ENCODE measurements at regions not wholly inside any gene's neighbourhood (a gene's known extent, or its start where the extent isn't known, plus 50 kb on each side); places are given as distances from the start of the nearest gene placed in this dataset.
"Not testable (repeated sequence)": the region's sequence is repeated elsewhere in the genome, so short reads cannot be mapped to it uniquely, and the experiment has no call there.

DNA sequence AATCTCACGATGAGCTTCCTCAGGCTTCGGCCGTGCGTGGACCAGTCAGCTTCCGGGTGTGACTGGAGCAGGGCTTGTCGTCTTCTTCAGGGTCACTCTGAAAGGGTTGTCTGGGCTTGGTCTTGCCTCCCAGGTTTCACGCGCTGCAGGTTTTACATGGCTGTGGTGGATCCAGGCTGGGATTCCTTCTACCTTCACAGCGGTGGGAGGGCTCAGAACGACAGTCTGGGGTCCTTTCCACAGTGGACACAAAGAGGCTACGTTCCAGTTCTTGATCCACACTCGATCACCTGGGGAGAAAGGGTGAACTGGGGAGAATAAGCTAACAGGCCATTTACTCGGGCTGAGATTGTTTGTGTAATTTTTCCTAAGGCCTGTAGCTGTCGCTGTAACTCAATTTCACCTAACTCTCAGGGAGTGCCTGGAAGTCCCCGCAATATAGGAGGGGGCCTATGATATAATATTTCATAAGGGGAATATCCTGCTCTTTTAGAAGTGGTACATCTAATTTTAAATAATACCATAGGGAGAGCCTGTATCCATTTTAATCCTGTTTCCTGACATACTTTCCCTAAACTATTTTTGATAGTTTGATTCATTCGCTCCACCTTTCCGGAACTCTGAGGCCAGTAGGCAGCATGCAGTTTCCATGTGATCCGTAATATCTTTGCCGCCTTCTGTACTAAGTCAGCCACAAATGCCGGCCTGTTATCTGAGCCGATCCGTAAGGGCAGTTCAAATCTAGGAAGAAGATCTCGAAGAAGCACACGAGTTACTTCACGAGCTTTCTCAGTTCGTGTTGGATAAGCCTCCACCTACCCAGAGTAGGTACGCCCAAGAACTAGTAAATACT is 97.4 kb upstream of the ZNF195 start:
- H3K27me3 ChIP-seq (ENCODE audit: insufficient read depth, low read length, poor library complexity, severe bottlenecking); H3K4me3 ChIP-seq (ENCODE audit: low read length, poor library complexity, severe bottlenecking); H3K36me3 ChIP-seq (ENCODE audit: insufficient read depth, low read length); H3K9me2 ChIP-seq (replicated peaks; ENCODE audit: low read depth, low read length); H3K4me1 ChIP-seq (ENCODE audit: insufficient read depth, low read length, poor library complexity, severe bottlenecking); H3K79me2 ChIP-seq (ENCODE audit: insufficient read depth, low read length); H4K20me1 ChIP-seq (ENCODE audit: insufficient read depth, low read length, poor library complexity, severe bottlenecking); H3K9me3 ChIP-seq (ENCODE audit: insufficient read depth, low read depth, low read length); H3K9ac ChIP-seq (ENCODE audit: low read depth, low read length, poor library complexity, severe bottlenecking); H2AFZ ChIP-seq (ENCODE audit: low read length); H3K4me2 ChIP-seq (ENCODE audit: low read depth, low read length, poor library complexity, severe bottlenecking); H3F3A ChIP-seq (ENCODE audit: low read depth): not testable (repeated sequence)
- TF ChIP-seq CTCF (conservative IDR thresholded peaks at IDR 0.05; ENCODE audit: low read length) = peak; percentile 38; the same call in 1 of the 2 replicates

GRCh38 chr11:3468963-3469362 is 90.0 kb upstream of the ZNF195 start:
- H2AFZ ChIP-seq (ENCODE audit: low read length); H3K9me3 ChIP-seq (ENCODE audit: insufficient read depth, low read depth, low read length); H3K9me2 ChIP-seq (replicated peaks; ENCODE audit: low read depth, low read length); H3K4me2 ChIP-seq (ENCODE audit: low read depth, low read length, poor library complexity, severe bottlenecking); H3K27me3 ChIP-seq (ENCODE audit: insufficient read depth, low read length, poor library complexity, severe bottlenecking); H3K9ac ChIP-seq (ENCODE audit: low read depth, low read length, poor library complexity, severe bottlenecking); H3K4me1 ChIP-seq (ENCODE audit: insufficient read depth, low read length, poor library complexity, severe bottlenecking); H3K36me3 ChIP-seq (ENCODE audit: insufficient read depth, low read length); H3K4me3 ChIP-seq (ENCODE audit: low read length, poor library complexity, severe bottlenecking); H3F3A ChIP-seq (ENCODE audit: low read depth); H3K79me2 ChIP-seq (ENCODE audit: insufficient read depth, low read length); H4K20me1 ChIP-seq (ENCODE audit: insufficient read depth, low read length, poor library complexity, severe bottlenecking): not testable (repeated sequence)

GRCh38 chr11:3467599-3467998 is 88.7 kb upstream of the ZNF195 start:
- not testable (repeated sequence) for H4K20me1 ChIP-seq (ENCODE audit: insufficient read depth, low read length, poor library complexity, severe bottlenecking); H3K4me1 ChIP-seq (ENCODE audit: insufficient read depth, low read length, poor library complexity, severe bottlenecking); H3K27me3 ChIP-seq (ENCODE audit: insufficient read depth, low read length, poor library complexity, severe bottlenecking); H3K79me2 ChIP-seq (ENCODE audit: insufficient read depth, low read length); H3K9ac ChIP-seq (ENCODE audit: low read depth, low read length, poor library complexity, severe bottlenecking); H3K9me2 ChIP-seq (replicated peaks; ENCODE audit: low read depth, low read length); H3F3A ChIP-seq (ENCODE audit: low read depth); H3K4me3 ChIP-seq (ENCODE audit: low read length, poor library complexity, severe bottlenecking); H2AFZ ChIP-seq (ENCODE audit: low read length); H3K36me3 ChIP-seq (ENCODE audit: insufficient read depth, low read length); H3K4me2 ChIP-seq (ENCODE audit: low read depth, low read length, poor library complexity, severe bottlenecking); H3K9me3 ChIP-seq (ENCODE audit: insufficient read depth, low read depth, low read length)

DNA sequence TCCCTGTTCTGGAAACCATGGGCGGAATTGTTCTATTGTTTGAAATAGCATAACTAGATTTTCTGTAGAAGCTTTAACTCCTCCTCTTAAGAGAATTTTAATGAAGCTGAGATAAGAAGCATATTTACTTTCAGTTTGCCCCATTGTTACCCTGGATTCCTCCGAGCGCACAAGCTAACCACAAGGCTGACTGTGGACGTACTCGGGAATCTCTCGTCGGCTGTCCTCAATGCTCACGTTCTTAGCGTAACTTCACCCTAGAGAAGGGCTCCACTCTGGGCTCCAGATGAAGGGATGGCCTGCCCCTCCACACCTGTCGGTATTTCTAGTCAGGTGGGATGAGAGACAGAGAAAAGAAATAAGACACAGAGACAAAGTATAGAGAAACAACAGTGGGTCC is 76.7 kb upstream of the ZNF195 start:
- H3K9ac ChIP-seq (ENCODE audit: low read depth, low read length, poor library complexity, severe bottlenecking); H3K27me3 ChIP-seq (ENCODE audit: insufficient read depth, low read length, poor library complexity, severe bottlenecking); H3K9me3 ChIP-seq (ENCODE audit: insufficient read depth, low read depth, low read length); H3K4me3 ChIP-seq (ENCODE audit: low read length, poor library complexity, severe bottlenecking); H3K4me1 ChIP-seq (ENCODE audit: insufficient read depth, low read length, poor library complexity, severe bottlenecking); H3K9me2 ChIP-seq (replicated peaks; ENCODE audit: low read depth, low read length); H3F3A ChIP-seq (ENCODE audit: low read depth); H3K79me2 ChIP-seq (ENCODE audit: insufficient read depth, low read length); H4K20me1 ChIP-seq (ENCODE audit: insufficient read depth, low read length, poor library complexity, severe bottlenecking); H3K36me3 ChIP-seq (ENCODE audit: insufficient read depth, low read length): not testable (repeated sequence)
- peak overlapping the region; percentile 67; the same call in 1 of the 2 replicates for H2AFZ ChIP-seq (ENCODE audit: low read length)
- H3K4me2 ChIP-seq (ENCODE audit: low read depth, low read length, poor library complexity, severe bottlenecking) = peak overlapping the region; percentile 53

- not testable (repeated sequence) for H3K79me2 ChIP-seq (ENCODE audit: insufficient read depth, low read length); H3K9ac ChIP-seq (ENCODE audit: low read depth, low read length, poor library complexity, severe bottlenecking); H3K9me3 ChIP-seq (ENCODE audit: insufficient read depth, low read depth, low read length); H4K20me1 ChIP-seq (ENCODE audit: insufficient read depth, low read length, poor library complexity, severe bottlenecking); H3K9me2 ChIP-seq (replicated peaks; ENCODE audit: low read depth, low read length); H3K27me3 ChIP-seq (ENCODE audit: insufficient read depth, low read length, poor library complexity, severe bottlenecking); H3K36me3 ChIP-seq (ENCODE audit: insufficient read depth, low read length); H3F3A ChIP-seq (ENCODE audit: low read depth); H3K4me1 ChIP-seq (ENCODE audit: insufficient read depth, low read length, poor library complexity, severe bottlenecking)
- H2AFZ ChIP-seq (ENCODE audit: low read length) = peak overlapping the region; percentile 67; the same call in 1 of the 2 replicates
- TF ChIP-seq CTCF (conservative IDR thresholded peaks at IDR 0.05; ENCODE audit: low read length) = peak; percentile 61
- H3K4me3 ChIP-seq (ENCODE audit: low read length, poor library complexity, severe bottlenecking) = peak overlapping the region; percentile 38
- H3K4me2 ChIP-seq (ENCODE audit: low read depth, low read length, poor library complexity, severe bottlenecking) = peak overlapping the region; percentile 53
Measured at GRCh38 chr11:3454844-3455243, 75.9 kb upstream of the ZNF195 start.

- not testable (repeated sequence) for H3K9ac ChIP-seq (ENCODE audit: low read depth, low read length, poor library complexity, severe bottlenecking); H2AFZ ChIP-seq (ENCODE audit: low read length); H3K9me2 ChIP-seq (replicated peaks; ENCODE audit: low read depth, low read length); H3K4me3 ChIP-seq (ENCODE audit: low read length, poor library complexity, severe bottlenecking); H3K9me3 ChIP-seq (ENCODE audit: insufficient read depth, low read depth, low read length); H3F3A ChIP-seq (ENCODE audit: low read depth); H3K4me1 ChIP-seq (ENCODE audit: insufficient read depth, low read length, poor library complexity, severe bottlenecking); H3K27me3 ChIP-seq (ENCODE audit: insufficient read depth, low read length, poor library complexity, severe bottlenecking); H3K79me2 ChIP-seq (ENCODE audit: insufficient read depth, low read length); H4K20me1 ChIP-seq (ENCODE audit: insufficient read depth, low read length, poor library complexity, severe bottlenecking); H3K36me3 ChIP-seq (ENCODE audit: insufficient read depth, low read length); H3K4me2 ChIP-seq (ENCODE audit: low read depth, low read length, poor library complexity, severe bottlenecking)
Measured at GRCh38 chr11:3453596-3454256, 74.8 kb upstream of the ZNF195 start.

Measured in Loucy (cell line).